Fibroblast of the aortic adventitia (primary cell): ENCODE measurements at regions not wholly inside any gene's neighbourhood (a gene's known extent, or its start where the extent isn't known, plus 50 kb on each side); places are given as distances from the start of the nearest gene placed in this dataset.

Source experiments
- DNase-seq: peaks from one replicate; pipeline ENCODE4 v3.0.0-alpha.2; 2010; ENCODE audit warnings: low read depth
- H3K4me3 ChIP-seq: 2 replicates; pipeline ENCODE4 v1.5.1; 2011; ENCODE audit warnings: low read depth, mild to moderate bottlenecking, control low read depth, low read length, moderate library complexity
- TF ChIP-seq, protein P1 (sequence below): IDR thresholded peaks from 2 replicates; pipeline ENCODE4 v1.5.1; 2011; ENCODE audit warnings: mild to moderate bottlenecking, low read length, control low read depth, inconsistent platforms; ENCODE audit not compliant: insufficient read depth

DNA sequence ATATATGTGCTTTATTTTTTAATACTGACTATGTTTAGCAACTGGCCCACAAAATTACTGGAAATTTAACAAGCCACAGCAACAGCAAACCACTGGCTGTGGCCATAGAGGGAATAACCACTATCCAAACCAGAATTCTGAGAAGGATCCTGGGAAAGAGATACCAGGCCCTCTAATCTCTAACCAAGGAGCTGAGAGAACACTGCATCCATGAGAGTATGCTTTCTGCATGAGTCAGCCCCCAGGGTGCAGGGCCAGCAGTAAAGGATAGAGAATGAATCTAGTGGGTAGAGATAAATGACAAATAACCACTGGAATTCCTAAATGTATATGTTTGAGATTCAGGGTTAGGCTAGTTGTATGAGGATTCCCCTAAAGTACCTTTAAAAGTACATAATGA, 221.8 kb downstream of the KIT start:
- H3K4me3 ChIP-seq: no peak overlapping the region
- TF ChIP-seq, protein P1, sequence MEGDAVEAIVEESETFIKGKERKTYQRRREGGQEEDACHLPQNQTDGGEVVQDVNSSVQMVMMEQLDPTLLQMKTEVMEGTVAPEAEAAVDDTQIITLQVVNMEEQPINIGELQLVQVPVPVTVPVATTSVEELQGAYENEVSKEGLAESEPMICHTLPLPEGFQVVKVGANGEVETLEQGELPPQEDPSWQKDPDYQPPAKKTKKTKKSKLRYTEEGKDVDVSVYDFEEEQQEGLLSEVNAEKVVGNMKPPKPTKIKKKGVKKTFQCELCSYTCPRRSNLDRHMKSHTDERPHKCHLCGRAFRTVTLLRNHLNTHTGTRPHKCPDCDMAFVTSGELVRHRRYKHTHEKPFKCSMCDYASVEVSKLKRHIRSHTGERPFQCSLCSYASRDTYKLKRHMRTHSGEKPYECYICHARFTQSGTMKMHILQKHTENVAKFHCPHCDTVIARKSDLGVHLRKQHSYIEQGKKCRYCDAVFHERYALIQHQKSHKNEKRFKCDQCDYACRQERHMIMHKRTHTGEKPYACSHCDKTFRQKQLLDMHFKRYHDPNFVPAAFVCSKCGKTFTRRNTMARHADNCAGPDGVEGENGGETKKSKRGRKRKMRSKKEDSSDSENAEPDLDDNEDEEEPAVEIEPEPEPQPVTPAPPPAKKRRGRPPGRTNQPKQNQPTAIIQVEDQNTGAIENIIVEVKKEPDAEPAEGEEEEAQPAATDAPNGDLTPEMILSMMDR: no peak
- peak; percentile 44 for DNase-seq

DNA sequence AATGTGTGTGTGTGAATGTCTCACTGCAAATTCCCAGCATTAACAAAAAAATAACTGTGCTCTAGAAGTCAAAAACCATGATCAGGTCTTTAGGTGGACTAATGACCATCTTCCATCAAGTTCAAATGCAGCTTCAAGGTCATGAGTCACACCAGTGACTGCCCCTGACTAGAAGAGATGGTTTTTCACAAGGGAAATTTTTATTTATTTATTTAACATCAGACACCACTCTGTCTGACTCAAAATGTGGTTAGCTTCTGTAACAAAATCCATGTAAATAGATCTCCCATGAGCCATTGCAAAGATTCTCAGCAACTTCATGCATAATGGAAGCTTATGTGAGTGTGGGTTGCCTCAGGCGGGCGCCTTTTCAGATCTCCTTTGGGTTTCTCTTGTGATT, 219.2 kb downstream of the KIT start:
- TF ChIP-seq, protein P1: no peak
- DNase-seq: no peak
- H3K4me3 ChIP-seq: no peak overlapping the region

DNA sequence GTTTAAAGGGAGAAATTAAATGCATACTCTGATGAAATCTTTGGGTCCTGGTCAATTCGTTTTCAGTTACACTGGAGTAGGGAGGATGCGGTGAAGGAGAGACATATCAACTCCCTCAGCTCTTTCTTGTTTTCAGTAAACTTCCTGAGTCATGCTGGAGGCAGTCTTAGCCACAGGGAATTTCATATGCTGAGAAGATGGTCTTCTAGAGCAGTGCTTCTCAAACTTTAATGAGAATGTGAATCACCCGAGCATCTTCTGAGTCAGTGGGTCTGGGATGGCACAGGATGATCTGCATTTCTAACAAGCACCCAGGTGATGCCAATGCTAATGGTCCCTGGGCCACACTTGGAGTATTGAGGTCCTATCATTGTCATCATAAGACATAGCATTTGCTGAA, 214.5 kb downstream of the KIT start:
- no peak for DNase-seq
- TF ChIP-seq, protein P1: no peak

DNA sequence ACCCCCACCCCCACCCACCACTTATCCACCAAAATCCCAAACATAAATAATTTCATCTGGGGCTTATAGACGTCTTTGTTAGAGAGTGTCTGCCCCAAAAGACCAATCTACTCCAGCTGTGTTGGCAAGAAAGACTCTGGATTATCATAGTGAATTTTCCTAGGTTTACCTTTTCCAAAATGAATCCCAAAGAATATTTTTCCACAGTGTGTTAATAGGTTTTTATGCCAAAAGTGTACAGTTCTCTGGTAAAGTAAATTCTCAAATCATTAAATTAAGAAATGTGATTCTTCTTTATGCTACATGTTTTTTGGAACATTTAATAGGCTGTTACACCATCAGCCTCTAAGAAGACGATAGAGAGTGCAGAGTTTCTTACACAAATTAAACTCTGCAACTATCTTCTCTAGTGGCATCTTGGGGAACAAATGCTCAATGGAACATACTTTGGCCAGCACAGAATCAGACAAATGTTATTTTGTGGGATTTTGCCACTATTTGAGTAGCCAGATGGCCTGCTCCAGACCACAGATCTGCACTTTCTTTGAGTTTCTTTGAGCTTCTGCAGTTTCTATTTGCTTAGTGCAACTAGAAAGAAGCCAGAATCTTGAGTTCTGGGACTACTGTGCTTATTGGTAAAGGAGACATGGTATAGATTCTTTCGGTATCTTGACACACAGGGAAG, 206.0 kb downstream of the KIT start:
- TF ChIP-seq, protein P1: no peak
- DNase-seq: no peak
- H3K4me3 ChIP-seq: no peak overlapping the region

More for the DNA sequence above, 214.5 kb downstream of the KIT start:
- H3K4me3 ChIP-seq: no peak overlapping the region

DNA sequence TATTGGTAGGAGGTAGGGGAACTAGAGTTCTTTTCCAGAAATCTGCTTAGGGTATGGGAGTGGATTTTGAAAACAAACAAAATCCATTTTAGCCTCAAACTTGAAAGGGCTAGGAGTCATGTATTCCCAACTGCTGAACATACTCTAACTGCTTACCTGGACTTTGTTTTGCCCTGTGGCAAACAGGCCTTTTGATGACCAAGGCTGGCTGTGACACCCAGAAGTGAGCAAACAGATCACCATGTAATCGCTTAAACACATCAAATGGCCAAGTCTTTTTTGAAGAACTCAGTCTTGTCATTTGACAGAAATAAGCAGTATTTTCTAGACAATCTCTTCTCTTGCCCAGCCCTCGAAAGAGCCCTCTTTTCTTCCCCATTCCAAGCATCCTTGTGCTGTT, 203.4 kb downstream of the KIT start:
- no peak overlapping the region for H3K4me3 ChIP-seq
- no peak for DNase-seq
- TF ChIP-seq, protein P1: no peak

DNA sequence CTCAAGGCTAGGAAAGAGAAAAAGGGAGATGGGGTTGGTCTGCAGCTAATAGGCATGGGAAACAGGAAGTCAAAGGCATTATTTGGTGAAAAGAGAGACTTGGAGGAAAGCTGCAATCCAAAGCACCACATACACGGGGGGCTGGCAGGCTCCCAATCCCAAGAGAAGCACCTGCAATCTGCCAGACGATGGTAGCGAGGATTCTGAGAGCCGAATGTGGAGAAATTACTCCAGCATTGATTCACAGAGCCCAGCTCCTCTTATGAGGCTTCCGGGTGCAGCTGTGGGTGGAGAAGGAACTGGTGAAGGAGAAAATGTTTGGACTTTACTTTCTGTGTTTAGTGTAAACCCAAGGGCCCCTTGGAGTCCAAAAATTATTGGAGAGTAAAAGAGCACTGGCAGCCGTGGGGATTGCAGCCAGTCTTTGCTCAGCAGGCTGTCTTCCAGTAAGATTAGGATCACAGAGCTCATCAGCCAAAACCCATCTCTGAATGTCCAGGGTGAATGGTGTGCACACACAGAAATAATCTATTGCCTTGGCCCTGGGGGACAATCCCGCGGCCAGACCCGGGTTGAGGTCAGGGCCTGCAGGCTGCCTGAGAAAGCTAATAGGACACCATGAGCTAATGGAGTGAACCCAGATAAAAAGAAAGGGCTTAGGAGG, 197.6 kb downstream of the KIT start:
- no peak for DNase-seq
- TF ChIP-seq, protein P1: no peak
- no peak overlapping the region for H3K4me3 ChIP-seq
